ENCODE measurements at regions not wholly inside any gene's neighbourhood (a gene's known extent, or its start where the extent isn't known, plus 50 kb on each side); places are given as distances from the start of the nearest gene placed in this dataset.

DNA sequence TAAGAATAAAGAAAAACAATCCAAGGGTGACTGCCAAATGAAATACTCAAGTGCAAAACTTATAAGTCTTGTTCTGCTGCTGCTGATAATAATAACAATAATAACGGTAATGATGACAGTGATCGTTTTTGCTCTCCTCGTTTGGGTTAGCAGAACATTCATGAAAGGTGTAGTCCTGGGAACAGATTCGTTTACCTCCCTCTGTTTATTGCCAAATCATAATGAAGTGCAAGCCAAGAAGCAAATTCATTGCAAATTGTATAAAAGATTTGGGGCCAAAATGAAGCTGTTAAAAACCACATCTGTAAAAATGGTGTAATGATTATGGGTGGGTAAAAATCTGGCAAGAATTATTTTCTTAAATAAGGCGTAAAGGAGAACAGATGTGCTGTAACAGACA, 587.2 kb upstream of the MKI67 start:
- TF ChIP-seq, protein P1, sequence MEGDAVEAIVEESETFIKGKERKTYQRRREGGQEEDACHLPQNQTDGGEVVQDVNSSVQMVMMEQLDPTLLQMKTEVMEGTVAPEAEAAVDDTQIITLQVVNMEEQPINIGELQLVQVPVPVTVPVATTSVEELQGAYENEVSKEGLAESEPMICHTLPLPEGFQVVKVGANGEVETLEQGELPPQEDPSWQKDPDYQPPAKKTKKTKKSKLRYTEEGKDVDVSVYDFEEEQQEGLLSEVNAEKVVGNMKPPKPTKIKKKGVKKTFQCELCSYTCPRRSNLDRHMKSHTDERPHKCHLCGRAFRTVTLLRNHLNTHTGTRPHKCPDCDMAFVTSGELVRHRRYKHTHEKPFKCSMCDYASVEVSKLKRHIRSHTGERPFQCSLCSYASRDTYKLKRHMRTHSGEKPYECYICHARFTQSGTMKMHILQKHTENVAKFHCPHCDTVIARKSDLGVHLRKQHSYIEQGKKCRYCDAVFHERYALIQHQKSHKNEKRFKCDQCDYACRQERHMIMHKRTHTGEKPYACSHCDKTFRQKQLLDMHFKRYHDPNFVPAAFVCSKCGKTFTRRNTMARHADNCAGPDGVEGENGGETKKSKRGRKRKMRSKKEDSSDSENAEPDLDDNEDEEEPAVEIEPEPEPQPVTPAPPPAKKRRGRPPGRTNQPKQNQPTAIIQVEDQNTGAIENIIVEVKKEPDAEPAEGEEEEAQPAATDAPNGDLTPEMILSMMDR (conservative IDR thresholded peaks at IDR 0.05) = no peak
- H3K27ac ChIP-seq = no peak overlapping the region

DNA sequence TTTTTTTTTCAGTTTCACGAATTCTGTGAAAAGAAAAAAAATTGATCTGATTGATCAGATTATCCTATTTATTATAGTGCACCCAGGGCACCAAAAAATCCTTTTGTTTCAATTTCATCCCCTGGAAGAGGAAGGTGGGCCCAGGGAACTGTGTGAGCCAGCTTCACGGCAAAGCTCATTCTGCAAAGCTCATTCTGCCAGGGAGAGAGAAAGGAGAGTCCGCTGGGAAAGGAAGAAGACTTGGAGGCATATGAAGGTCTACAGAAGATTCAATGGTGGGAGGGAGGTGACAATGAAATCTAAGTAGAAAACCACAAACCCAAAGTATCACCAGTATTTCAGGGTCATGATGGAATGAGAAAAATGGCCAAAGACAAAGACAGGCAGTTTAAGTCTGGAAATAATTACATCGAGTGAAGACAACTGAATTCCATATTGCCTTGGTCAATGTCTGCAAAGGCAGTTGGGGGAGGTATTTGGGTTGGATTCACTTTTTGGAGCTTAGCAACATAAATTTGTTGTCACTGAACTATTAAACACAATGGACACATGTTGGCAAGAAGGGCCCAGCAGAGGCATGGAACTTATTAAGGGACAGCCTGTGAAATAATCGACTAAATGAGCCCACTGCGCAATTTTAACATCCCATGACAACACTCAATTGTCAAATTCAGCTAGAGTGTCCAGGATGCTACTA, 587.8 kb upstream of the MKI67 start:
- TF ChIP-seq, protein P1 (conservative IDR thresholded peaks at IDR 0.05) = no peak
- H3K27ac ChIP-seq = no peak overlapping the region

DNA sequence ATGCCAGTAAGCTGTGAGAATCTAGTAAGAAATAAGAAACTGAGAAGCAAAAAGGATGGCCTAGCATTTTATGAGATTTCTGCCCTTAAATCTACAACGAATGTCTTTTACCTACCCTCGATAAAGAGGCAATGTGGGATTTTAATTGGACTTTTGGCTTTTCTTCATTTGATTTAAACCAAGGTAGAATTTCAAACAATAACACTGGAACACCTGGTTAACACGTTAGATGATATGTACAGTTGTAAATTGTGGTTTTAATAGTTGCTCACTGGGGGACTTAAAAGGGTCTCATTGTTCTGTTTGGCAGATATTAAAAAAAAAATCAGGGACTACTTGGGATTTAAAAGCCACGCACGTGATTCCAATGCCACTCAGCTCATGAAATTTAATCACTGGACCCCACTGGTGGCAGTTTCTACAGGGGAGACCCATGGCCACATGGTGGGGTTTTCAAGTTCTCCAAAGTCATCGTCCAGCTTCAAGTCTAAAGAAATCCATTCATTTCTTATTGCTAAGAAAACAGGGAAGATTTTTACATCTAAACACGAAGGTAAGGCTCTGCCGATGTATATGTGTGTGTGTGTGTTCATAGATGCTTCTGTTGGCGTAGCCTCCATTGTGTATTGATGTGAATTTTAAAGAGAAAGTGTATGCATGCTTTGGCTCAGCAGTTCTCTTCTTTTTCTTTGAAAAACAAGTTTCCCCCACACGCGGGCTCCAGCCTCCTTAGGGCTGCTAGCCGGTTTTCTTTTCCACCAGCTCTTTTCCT, 588.6 kb upstream of the MKI67 start:
- H3K27ac ChIP-seq = no peak overlapping the region
- TF ChIP-seq, protein P1 (conservative IDR thresholded peaks at IDR 0.05) = no peak

DNA sequence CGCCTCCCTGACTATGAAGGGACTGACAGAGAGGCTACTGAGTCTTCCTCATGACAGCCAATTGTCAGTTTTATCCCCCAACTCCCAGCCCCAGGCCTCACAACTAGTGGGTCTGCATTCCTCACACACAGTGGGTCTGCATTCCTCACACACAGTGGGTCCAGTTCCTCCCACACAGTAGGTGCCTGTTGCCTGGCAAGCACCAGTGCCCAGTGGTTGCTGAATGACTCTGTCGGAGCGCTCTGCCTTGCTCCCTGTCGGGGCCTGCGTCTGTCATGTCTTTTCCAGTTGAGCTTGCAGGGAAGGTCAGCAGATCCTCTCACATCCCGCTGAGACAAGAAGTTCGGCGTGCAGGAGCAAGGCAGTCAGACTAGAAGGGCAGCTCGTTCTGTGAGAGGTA, 590.0 kb upstream of the MKI67 start:
- TF ChIP-seq, protein P1 (conservative IDR thresholded peaks at IDR 0.05) = no peak
- no peak overlapping the region for H3K27ac ChIP-seq

DNA sequence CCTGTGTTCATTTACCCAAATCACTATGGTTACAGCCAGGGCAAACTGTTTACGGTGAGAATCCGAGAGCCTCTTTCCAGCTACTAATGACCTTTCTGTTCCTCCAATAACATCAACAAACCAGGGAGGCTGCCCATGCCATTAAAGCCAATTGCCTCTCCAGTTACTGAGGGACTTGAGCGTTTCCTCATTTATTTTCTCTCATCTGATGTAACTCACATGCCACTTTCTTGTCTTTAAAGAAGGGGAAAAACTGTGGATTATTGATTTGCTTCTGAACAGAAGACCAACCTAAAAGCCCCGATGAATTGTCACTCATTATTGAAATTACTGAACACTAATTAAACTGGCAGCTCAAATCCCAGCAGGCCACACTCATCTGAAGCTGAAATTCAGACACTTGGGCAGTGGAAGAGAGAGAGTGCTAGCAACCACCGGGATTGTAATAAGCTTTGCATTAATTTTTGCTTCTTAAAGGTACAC, 595.8 kb upstream of the MKI67 start:
- H3K27ac ChIP-seq = no peak overlapping the region
- TF ChIP-seq, protein P1 (conservative IDR thresholded peaks at IDR 0.05) = no peak

DNA sequence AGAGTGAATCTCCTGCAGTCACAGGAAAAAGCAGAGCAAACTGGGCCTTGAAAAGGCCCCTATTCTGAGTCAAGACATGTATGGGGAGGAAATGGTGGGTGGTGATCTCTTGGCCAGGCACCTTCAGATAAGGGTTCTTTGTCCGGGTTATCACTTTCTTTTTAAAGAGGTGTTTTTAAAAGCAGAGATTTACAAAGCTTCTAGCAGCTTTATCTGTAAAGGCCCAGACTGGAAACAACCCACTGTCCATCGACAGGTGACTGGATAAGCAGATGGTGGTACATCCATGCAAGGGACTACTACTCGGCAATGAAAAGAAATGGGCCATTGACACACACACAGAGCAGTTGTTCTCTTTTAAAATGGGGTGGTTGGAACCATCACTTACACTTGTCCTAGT, 596.7 kb upstream of the MKI67 start:
- no peak overlapping the region for H3K27ac ChIP-seq
- TF ChIP-seq, protein P1 (conservative IDR thresholded peaks at IDR 0.05) = no peak

DNA sequence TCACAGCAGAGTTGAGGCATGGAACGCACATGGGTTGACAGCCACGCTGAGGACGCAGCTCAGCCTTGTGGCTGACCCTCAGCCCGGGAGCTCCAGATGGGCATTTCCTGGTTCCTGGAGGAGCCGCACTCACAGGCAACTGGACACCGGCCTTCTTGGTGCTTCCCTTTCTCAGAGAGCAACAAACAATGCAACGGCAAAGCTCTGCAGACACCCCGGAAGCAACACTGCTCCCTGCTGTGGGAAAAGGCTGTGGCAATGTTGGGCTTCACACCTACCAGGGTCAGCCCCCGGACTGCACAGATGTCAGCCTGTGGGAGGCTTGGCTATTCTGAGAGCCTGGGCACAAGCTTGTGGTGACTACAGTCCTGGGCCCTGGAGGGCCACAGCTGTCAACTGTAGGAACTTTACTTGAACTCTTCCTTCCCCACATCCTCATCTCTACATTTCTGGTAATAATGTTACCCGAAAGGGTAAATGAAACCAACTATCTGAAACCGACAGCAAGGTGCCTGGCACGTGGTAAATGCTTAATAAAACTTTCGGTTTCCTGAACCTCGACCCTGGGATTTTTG, 597.5 kb upstream of the MKI67 start:
- H3K27ac ChIP-seq = no peak overlapping the region
- TF ChIP-seq, protein P1 (conservative IDR thresholded peaks at IDR 0.05) = no peak
